NB4 (cell line): ENCODE measurements at regions not wholly inside any gene's neighbourhood (a gene's known extent, or its start where the extent isn't known, plus 50 kb on each side); places are given as distances from the start of the nearest gene placed in this dataset.

Experiments used
- CTCF ChIP-seq: IDR thresholded peaks from one replicate; pipeline ENCODE4 v1.5.1; 2012; ENCODE audit warnings: low read depth, low read length
- MYC ChIP-seq: IDR thresholded peaks from 2 replicates; pipeline ENCODE4 v1.6.1; 2011; ENCODE audit warnings: low read depth, low read length
- POLR2A ChIP-seq: IDR thresholded peaks from 2 replicates; pipeline ENCODE4 v1.6.1; 2011; ENCODE audit warnings: mild to moderate bottlenecking; ENCODE audit not compliant: insufficient read length; ENCODE audit errors: extremely low read depth
- TF ChIP-seq, protein P1 (sequence below): IDR thresholded peaks from 2 replicates; pipeline ENCODE4 v1.6.1; 2011; ENCODE audit warnings: low read depth, low read length

DNA sequence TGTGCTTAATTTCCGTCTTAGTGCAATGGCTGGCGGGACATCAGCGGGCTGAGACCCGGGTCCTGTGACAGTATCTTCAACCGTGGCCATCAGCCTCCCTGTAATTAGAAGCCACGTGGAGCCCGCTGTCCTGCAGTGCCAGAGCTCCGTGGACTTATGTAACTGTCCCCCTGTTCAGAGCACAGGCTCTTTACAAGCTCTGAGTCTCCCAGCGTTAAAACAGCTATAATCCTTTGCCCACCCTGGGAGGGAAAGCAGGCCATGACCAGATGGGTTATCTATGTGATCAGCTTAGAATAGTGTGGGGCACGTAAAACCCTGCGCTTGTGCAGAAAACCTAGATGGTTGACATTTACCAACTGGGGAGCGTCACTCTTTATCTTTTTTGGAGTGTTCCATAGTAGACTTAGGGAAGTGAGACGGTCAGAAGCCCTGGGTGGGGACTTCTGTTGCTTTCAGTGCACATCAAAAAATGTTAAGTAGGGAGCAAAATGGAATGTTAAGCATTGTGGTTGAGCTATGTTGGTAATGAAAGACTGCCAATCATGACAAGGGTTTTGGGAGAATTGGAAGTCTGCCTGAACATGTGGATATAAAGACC lies 103.5 kb upstream of the CADM1 start:
- no peak for TF ChIP-seq CTCF
- TF ChIP-seq, protein P1, sequence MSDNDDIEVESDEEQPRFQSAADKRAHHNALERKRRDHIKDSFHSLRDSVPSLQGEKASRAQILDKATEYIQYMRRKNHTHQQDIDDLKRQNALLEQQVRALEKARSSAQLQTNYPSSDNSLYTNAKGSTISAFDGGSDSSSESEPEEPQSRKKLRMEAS: no peak
- no peak for TF ChIP-seq POLR2A
- TF ChIP-seq MYC: no peak
